ENCODE measurements at regions not wholly inside any gene's neighbourhood (a gene's known extent, or its start where the extent isn't known, plus 50 kb on each side); places are given as distances from the start of the nearest gene placed in this dataset.

GRCh38 chr5:135234666-135235401 lies 164.2 kb downstream of the MACROH2A1 start:
- DNase-seq, result no peak

- DNase-seq, result no peak
Measured at GRCh38 chr5:135234242-135234641, 164.8 kb downstream of the MACROH2A1 start.

- DNase-seq, result no peak
Measured at GRCh38 chr5:135233477-135233876, 165.6 kb downstream of the MACROH2A1 start.

- no peak for DNase-seq
Measured at GRCh38 chr5:135232958-135233357, 166.1 kb downstream of the MACROH2A1 start.

GRCh38 chr5:135231289-135231688 lies 167.7 kb downstream of the MACROH2A1 start:
- no peak for DNase-seq

- DNase-seq, result peak in 1 of 2 donors; percentile 46
Measured at GRCh38 chr5:135230251-135230925, 168.6 kb downstream of the MACROH2A1 start.

GRCh38 chr5:135229679-135230132 lies 169.3 kb downstream of the MACROH2A1 start:
- DNase-seq, result no peak

GRCh38 chr5:135229122-135229521 lies 169.9 kb downstream of the MACROH2A1 start:
- no peak for DNase-seq

- no peak for DNase-seq
Measured at GRCh38 chr5:135228222-135228621, 170.8 kb downstream of the MACROH2A1 start.

- no peak for DNase-seq
Measured at GRCh38 chr5:135227064-135228022, 171.7 kb downstream of the MACROH2A1 start.

GRCh38 chr5:135225856-135226560 lies 173.0 kb downstream of the MACROH2A1 start:
- no peak for DNase-seq

GRCh38 chr5:135223891-135224625 lies 175.0 kb downstream of the MACROH2A1 start:
- DNase-seq, result peak in 1 of 2 donors; percentile 13

GRCh38 chr5:135223404-135223803 lies 175.6 kb downstream of the MACROH2A1 start:
- DNase-seq, result no peak

- peak in 1 of 2 donors; percentile 7 for DNase-seq
Measured at GRCh38 chr5:135222771-135223170, 176.3 kb downstream of the MACROH2A1 start.

- DNase-seq, result peak in 1 of 2 donors; percentile 8
Measured at GRCh38 chr5:135222171-135222681, 176.8 kb downstream of the MACROH2A1 start.

- peak in 1 of 2 donors; percentile 4 for DNase-seq
Measured at GRCh38 chr5:135221696-135222095, 177.3 kb downstream of the MACROH2A1 start.

- no peak for DNase-seq
Measured at GRCh38 chr5:135221187-135221473, 177.9 kb downstream of the MACROH2A1 start.

- DNase-seq, result peak in 1 of 2 donors; percentile 4
Measured at GRCh38 chr5:135220394-135221186, 178.4 kb downstream of the MACROH2A1 start.

- no peak for DNase-seq
Measured at GRCh38 chr5:135219868-135220267, 179.2 kb downstream of the MACROH2A1 start.

GRCh38 chr5:135218790-135219568 lies 180.1 kb downstream of the MACROH2A1 start:
- no peak for DNase-seq

All from CD4-positive, alpha-beta T cell treated with Interleukin-4 for 1 hour (primary cell).